OCI-LY7 (cell line): ENCODE measurements at regions not wholly inside any gene's neighbourhood (a gene's known extent, or its start where the extent isn't known, plus 50 kb on each side); places are given as distances from the start of the nearest gene placed in this dataset.

Experiments
- BruUV-seq: library from RNA; stranded (reverse); fragments of 400-500 nt; replicated peaks from 2 replicates; lab custom pipeline; 2021; lab: Mats Ljungman, UMichigan
- CTCF ChIA-PET: fragments of 300-600 bp; sonication (Branson Sonifier 250); formaldehyde crosslinking; loops from one replicate; lab custom pipeline; 2022; ENCODE audit warnings: antibody characterized with exemption; ENCODE audit not compliant: unreplicated experiment; lab: Charles Lee
- POLR2A ChIA-PET: fragments of 300-600 bp; sonication (Branson Sonifier 250); formaldehyde crosslinking; loops from one replicate; lab custom pipeline; 2022; ENCODE audit warnings: antibody characterized with exemption; lab: Charles Lee
- DNase-seq: peaks from one replicate; pipeline ENCODE4 v3.0.0-alpha.2; 2015; ENCODE audit warnings: low spot score
- H2AFZ ChIP-seq: fragments of 200-600 bp; sonication (generic), shearing (Covaris generic); 2 replicates; pipeline ENCODE4 v1.6.1; 2014; ENCODE audit warnings: mild to moderate bottlenecking, antibody characterized with exemption, low read length, moderate library complexity
- H3K27ac ChIP-seq: fragments of 200-600 bp; sonication (generic); 2 replicates; pipeline ENCODE4 v1.5.1; 2014; ENCODE audit warnings: mixed run types, low read depth, mild to moderate bottlenecking, moderate library complexity, low read length, inconsistent platforms; ENCODE audit not compliant: poor library complexity, severe bottlenecking
- H3K36me3 ChIP-seq: fragments of 200-600 bp; sonication (generic); 2 replicates; pipeline ENCODE4 v1.6.1; 2014; ENCODE audit warnings: mild to moderate bottlenecking, antibody characterized with exemption, low read length, moderate library complexity, mixed read lengths; ENCODE audit not compliant: insufficient read depth
- H3K4me1 ChIP-seq: fragments of 200-600 bp; sonication (generic); 2 replicates; pipeline ENCODE4 v1.5.1; 2014; ENCODE audit warnings: mild to moderate bottlenecking, low read length; ENCODE audit not compliant: insufficient read depth, poor library complexity, severe bottlenecking
- H3K4me2 ChIP-seq: fragments of 200-600 bp; sonication (generic); 2 replicates; pipeline ENCODE4 v1.6.1; 2014; ENCODE audit warnings: mild to moderate bottlenecking, low read length
- H3K4me3 ChIP-seq: fragments of 200-600 bp; sonication (generic); 2 replicates; pipeline ENCODE4 v1.5.1; 2014; ENCODE audit warnings: mild to moderate bottlenecking, low read depth, low read length; ENCODE audit not compliant: poor library complexity, severe bottlenecking
- H3K79me2 ChIP-seq: fragments of 200-600 bp; sonication (generic); 2 replicates; pipeline ENCODE4 v1.6.1; 2016; ENCODE audit warnings: low read depth, mild to moderate bottlenecking, low read length, moderate library complexity, mixed read lengths; ENCODE audit not compliant: insufficient read depth
- H3K9me2 ChIP-seq: fragments of 200-600 bp; sonication (generic); 2 replicates; pipeline ENCODE4 v1.6.1; 2016; ENCODE audit warnings: mild to moderate bottlenecking, low read length, mixed read lengths; ENCODE audit not compliant: insufficient read depth
- H3K9me3 ChIP-seq: fragments of 200-600 bp; sonication (generic); 2 replicates; pipeline ENCODE4 v1.6.1; 2014; ENCODE audit warnings: mild to moderate bottlenecking, mixed run types, low read length, mixed read lengths
- H4K20me1 ChIP-seq: fragments of 200-600 bp; sonication (generic); 2 replicates; pipeline ENCODE4 v1.6.1; 2014; ENCODE audit warnings: mild to moderate bottlenecking, antibody characterized with exemption, low read length, moderate library complexity, mixed read lengths; ENCODE audit not compliant: insufficient read depth
- EZH2phosphoT487 ChIP-seq: fragments of 200-600 bp; sonication (generic); IDR thresholded peaks from 2 replicates; pipeline ENCODE4 v1.6.1; 2018; ENCODE audit warnings: low read depth, borderline replicate concordance, mild to moderate bottlenecking, mixed run types, antibody characterized with exemption, low read length, moderate library complexity, mixed read lengths
- intact Hi-C: fragments of 100-400 bp; cut with micrococcal nuclease; formaldehyde crosslinking; loops from one replicate; pipeline ENCODE4 v1.10.0; 2022; ENCODE audit not compliant: unreplicated experiment
- TF ChIP-seq, protein P1 (sequence below): fragments of 200-600 bp; sonication (generic); conservative IDR thresholded peaks from 2 replicates; pipeline ENCODE4 v1.5.1; 2014; ENCODE audit warnings: mild to moderate bottlenecking, antibody characterized with exemption, low read length, moderate library complexity, mixed read lengths

DNA sequence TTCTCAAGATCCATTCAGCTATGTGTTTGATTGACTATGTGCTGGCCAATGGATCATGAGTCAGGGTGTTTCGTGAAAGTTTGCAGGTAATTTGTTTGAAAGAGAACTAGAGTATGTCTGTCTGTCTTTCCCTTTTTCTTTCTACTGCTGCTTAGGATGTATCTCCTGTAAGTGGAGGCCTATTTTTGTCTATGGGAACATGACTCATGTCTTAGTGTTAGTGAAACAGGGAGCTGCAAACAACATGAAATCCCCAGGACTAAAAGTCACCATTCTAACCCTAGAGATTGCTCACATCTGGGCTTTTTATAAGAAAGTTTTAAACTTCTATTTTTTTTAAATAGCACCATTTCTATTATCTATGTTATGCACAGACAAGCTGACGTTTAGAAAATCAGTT, 333.0 kb downstream of the CCER1 start:
- Histone ChIP-seq H4K20me1 (no peaks in the 10 kb centered on the region), H3K4me3 (no peak overlapping the region), H3K36me3 (no peaks in the 10 kb centered on the region), H3K9me2 (no peaks in the 10 kb centered on the region), H3K27ac (no peak overlapping the region), H3K79me2 (no peaks in the 10 kb centered on the region), H3K9me3 (no peaks in the 10 kb centered on the region), H3K4me1 (no peaks in the 10 kb centered on the region), H2AFZ (no peak overlapping the region), H3K4me2 (no peak overlapping the region)
- DNase-seq: no peak
- TF ChIP-seq, protein P1, sequence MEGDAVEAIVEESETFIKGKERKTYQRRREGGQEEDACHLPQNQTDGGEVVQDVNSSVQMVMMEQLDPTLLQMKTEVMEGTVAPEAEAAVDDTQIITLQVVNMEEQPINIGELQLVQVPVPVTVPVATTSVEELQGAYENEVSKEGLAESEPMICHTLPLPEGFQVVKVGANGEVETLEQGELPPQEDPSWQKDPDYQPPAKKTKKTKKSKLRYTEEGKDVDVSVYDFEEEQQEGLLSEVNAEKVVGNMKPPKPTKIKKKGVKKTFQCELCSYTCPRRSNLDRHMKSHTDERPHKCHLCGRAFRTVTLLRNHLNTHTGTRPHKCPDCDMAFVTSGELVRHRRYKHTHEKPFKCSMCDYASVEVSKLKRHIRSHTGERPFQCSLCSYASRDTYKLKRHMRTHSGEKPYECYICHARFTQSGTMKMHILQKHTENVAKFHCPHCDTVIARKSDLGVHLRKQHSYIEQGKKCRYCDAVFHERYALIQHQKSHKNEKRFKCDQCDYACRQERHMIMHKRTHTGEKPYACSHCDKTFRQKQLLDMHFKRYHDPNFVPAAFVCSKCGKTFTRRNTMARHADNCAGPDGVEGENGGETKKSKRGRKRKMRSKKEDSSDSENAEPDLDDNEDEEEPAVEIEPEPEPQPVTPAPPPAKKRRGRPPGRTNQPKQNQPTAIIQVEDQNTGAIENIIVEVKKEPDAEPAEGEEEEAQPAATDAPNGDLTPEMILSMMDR: no peak
- TF ChIP-seq EZH2phosphoT487: no peak
- intact Hi-C loops: no loop called here
- CTCF ChIA-PET: no interaction called here
- POLR2A ChIA-PET: no interaction called here
- no TSS peak for BruUV-seq

DNA sequence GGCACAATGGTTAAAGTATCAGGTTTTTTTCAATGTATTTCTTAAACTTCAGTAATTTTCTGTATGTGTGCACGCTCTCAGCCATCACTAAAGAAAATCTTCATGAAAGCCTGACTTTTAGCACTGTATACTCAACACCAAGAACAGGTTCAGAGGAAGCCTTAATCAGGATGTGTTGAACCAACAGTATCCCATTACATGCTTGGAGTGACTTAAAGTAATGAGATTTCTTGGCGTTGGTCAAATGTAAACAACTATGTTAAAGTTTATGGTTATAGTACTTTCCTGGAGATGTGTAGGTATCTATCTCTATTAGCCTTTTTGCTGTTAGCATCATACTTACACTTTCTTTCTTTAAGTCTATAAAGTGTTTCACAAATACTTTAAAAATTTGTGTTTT, 335.0 kb downstream of the CCER1 start:
- no peak for DNase-seq
- POLR2A ChIA-PET: no interaction called here
- Histone ChIP-seq H3K27ac (no peak overlapping the region), H3K4me2 (no peak overlapping the region), H4K20me1 (no peaks in the 10 kb centered on the region), H2AFZ (no peak overlapping the region), H3K9me2 (no peaks in the 10 kb centered on the region), H3K4me3 (no peak overlapping the region), H3K9me3 (no peaks in the 10 kb centered on the region), H3K4me1 (no peaks in the 10 kb centered on the region), H3K79me2 (no peaks in the 10 kb centered on the region), H3K36me3 (no peaks in the 10 kb centered on the region)
- TF ChIP-seq, protein P1: no peak
- no peak for TF ChIP-seq EZH2phosphoT487
- CTCF ChIA-PET: no interaction called here
- BruUV-seq: no TSS peak
- intact Hi-C loops: no loop called here

DNA sequence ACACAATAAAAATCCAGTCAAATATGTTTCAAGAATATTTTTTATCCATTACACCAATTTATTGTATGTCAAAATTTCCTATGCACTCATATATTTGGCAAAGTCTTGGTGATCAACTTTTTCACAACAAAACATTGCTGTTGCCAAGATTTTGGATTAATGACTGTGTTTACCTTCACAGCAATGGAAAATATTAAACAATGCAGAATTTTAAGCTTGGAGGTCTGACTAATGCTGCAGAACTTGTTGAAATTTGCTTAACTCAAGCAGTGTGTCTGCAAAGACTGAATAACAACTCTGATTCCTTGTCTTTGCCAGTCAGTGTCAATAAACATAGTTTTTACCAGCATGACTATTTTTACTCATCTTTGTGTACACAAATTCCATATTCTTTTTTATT, 336.4 kb downstream of the CCER1 start:
- Histone ChIP-seq H4K20me1 (no peaks in the 10 kb centered on the region), H3K4me1 (no peaks in the 10 kb centered on the region), H3K9me3 (no peaks in the 10 kb centered on the region), H3K27ac (no peak overlapping the region), H3K9me2 (no peaks in the 10 kb centered on the region), H3K4me2 (no peak overlapping the region), H3K79me2 (no peaks in the 10 kb centered on the region), H3K36me3 (no peaks in the 10 kb centered on the region), H2AFZ (no peak overlapping the region), H3K4me3 (no peak overlapping the region)
- ChIA-PET CTCF (no interaction called here), POLR2A (interaction anchor here (0.7 kb wide), 1 partner anchor 1053 kb away, joined by 3 read pairs; no protein-coding TSS in a partner anchor)
- TF ChIP-seq EZH2phosphoT487: no peak
- TF ChIP-seq, protein P1: no peak
- no peak for DNase-seq
- intact Hi-C loops: no loop called here
- BruUV-seq: no TSS peak
